Caco-2 (cell line): ENCODE measurements at regions not wholly inside any gene's neighbourhood (a gene's known extent, or its start where the extent isn't known, plus 50 kb on each side); places are given as distances from the start of the nearest gene placed in this dataset.

ENCODE experiments used
- BruUV-seq: library from RNA; stranded (reverse); fragments of 400-500 nt; replicated peaks from 2 replicates; lab custom pipeline; 2021; lab: Mats Ljungman, UMichigan
- CTCF ChIA-PET: fragments of 300-600 bp; sonication (Branson Sonifier 250); formaldehyde crosslinking; loops from one replicate; lab custom pipeline; 2022; ENCODE audit warnings: antibody characterized with exemption; lab: Charles Lee
- POLR2A ChIA-PET: fragments of 300-600 bp; sonication (Branson Sonifier 250); formaldehyde crosslinking; loops from one replicate; lab custom pipeline; 2022; ENCODE audit warnings: antibody characterized with exemption; lab: Charles Lee
- DNase-seq, 2 experiments: peaks; one replicate each; pipeline versions ENCODE4 v3.0.0 to v3.0.0-alpha.2; 2020 to 2022
- H3K27me3 ChIP-seq: replicated peaks from 2 replicates; pipeline ENCODE4 v1.6.0; 2011; ENCODE audit warnings: low read length; ENCODE audit not compliant: control insufficient read depth, insufficient read depth
- H3K36me3 ChIP-seq: 2 replicates; pipeline ENCODE4 v1.5.1; 2011; ENCODE audit warnings: low read length; ENCODE audit not compliant: control insufficient read depth, insufficient read depth
- H3K4me1 ChIP-seq: fragments of 250-450 bp; sonication (Bioruptor Pico); 2 replicates; pipeline ENCODE4 v1.5.1; 2020; ENCODE audit warnings: mild to moderate bottlenecking
- H3K4me3 ChIP-seq: 2 replicates; pipeline ENCODE4 v1.5.1; 2011; ENCODE audit warnings: low read depth, mild to moderate bottlenecking, control low read depth, low read length
- H3K9me3 ChIP-seq: fragments of 250-450 bp; sonication (Bioruptor Pico); 2 replicates; pipeline ENCODE4 v1.5.1; 2020; ENCODE audit warnings: mild to moderate bottlenecking, moderate library complexity
- H3K27ac Mint-ChIP-seq: one replicate; pipeline ENCODE4 v1.8.0; 2022; ENCODE audit warnings: mixed read lengths; ENCODE audit not compliant: unreplicated experiment
- H3K27me3 Mint-ChIP-seq: one replicate; pipeline ENCODE4 v1.8.0; 2022; ENCODE audit warnings: mixed read lengths; ENCODE audit not compliant: insufficient read depth, unreplicated experiment
- H3K36me3 Mint-ChIP-seq: one replicate; pipeline ENCODE4 v1.8.0; 2022; ENCODE audit warnings: mild to moderate bottlenecking, mixed read lengths; ENCODE audit not compliant: insufficient read depth, unreplicated experiment
- H3K4me1 Mint-ChIP-seq: one replicate; pipeline ENCODE4 v1.8.0; 2022; ENCODE audit warnings: low read depth, mixed read lengths; ENCODE audit not compliant: unreplicated experiment
- H3K4me3 Mint-ChIP-seq: one replicate; pipeline ENCODE4 v1.8.0; 2022; ENCODE audit warnings: mild to moderate bottlenecking, moderate library complexity, mixed read lengths; ENCODE audit not compliant: unreplicated experiment
- H3K9me3 Mint-ChIP-seq: one replicate; pipeline ENCODE4 v1.8.0; 2022; ENCODE audit warnings: mixed read lengths; ENCODE audit not compliant: unreplicated experiment
- intact Hi-C: fragments of 100-400 bp; cut with micrococcal nuclease; formaldehyde crosslinking; loops from one replicate; pipeline ENCODE4 v1.10.0; 2022; ENCODE audit not compliant: unreplicated experiment
- TF ChIP-seq, protein P1 (sequence below), 2 experiments: fragments of 200-600 bp in 1 of 2; IDR thresholded peaks; 1 replicate in 1 of 2; 2 replicates in 1 of 2; pipeline versions ENCODE4 v1.5.1 to v1.8.0; 2011 to 2022; ENCODE audit warnings: antibody characterized with exemption in 1 of 2, control low read depth in 1 of 2, inconsistent platforms in 1 of 2, low read depth in 1 of 2, low read length in 1 of 2, mild to moderate bottlenecking in 1 of 2, moderate library complexity in 1 of 2; ENCODE audit not compliant: insufficient read depth in 1 of 2, severe bottlenecking in 1 of 2, unreplicated experiment in 1 of 2

DNA sequence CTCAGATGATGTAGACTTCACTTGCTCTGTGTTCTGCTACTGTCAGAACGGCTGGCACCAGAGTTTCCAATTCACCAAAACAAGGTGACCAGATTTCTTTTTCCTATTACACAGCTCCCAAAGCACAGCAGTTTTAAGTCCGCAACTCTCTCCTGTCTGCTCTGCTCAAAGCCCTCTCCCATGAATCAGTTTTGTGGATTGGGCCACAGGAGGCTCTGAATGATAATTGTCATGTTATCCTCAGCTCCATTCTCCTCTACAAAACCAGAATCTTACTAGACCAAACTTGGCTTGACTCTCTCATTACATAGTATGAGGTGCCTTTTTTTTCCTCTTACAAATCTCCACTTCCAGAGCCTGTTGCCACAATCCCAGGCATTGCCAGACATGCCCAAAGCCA lies 223.5 kb downstream of the SNX13 start:
- no TSS peak for BruUV-seq
- ChIA-PET POLR2A (no interaction called here), CTCF (no interaction called here)
- no peak overlapping the region for H3K4me3 ChIP-seq
- no peaks in the 10 kb centered on the region for H3K36me3 ChIP-seq
- no peaks in the 10 kb centered on the region for H3K4me1 ChIP-seq
- H3K4me3 Mint-ChIP-seq: no peak overlapping the region
- H3K27ac Mint-ChIP-seq: no peak overlapping the region
- intact Hi-C loops: no loop called here
- no peaks in the 10 kb centered on the region for H3K9me3 ChIP-seq
- DNase-seq: no peak
- H3K9me3 Mint-ChIP-seq: no peaks in the 10 kb centered on the region
- H3K27me3 Mint-ChIP-seq: no peaks in the 10 kb centered on the region
- no peaks in the 10 kb centered on the region for H3K36me3 Mint-ChIP-seq
- no peaks in the 10 kb centered on the region for H3K27me3 ChIP-seq
- no peaks in the 10 kb centered on the region for H3K4me1 Mint-ChIP-seq
- TF ChIP-seq, protein P1, sequence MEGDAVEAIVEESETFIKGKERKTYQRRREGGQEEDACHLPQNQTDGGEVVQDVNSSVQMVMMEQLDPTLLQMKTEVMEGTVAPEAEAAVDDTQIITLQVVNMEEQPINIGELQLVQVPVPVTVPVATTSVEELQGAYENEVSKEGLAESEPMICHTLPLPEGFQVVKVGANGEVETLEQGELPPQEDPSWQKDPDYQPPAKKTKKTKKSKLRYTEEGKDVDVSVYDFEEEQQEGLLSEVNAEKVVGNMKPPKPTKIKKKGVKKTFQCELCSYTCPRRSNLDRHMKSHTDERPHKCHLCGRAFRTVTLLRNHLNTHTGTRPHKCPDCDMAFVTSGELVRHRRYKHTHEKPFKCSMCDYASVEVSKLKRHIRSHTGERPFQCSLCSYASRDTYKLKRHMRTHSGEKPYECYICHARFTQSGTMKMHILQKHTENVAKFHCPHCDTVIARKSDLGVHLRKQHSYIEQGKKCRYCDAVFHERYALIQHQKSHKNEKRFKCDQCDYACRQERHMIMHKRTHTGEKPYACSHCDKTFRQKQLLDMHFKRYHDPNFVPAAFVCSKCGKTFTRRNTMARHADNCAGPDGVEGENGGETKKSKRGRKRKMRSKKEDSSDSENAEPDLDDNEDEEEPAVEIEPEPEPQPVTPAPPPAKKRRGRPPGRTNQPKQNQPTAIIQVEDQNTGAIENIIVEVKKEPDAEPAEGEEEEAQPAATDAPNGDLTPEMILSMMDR (IDR thresholded peaks at IDR 0.05; ENCODE audit: insufficient read depth in 1 of 2, low read depth in 1 of 2, low read length in 1 of 2, severe bottlenecking in 1 of 2, unreplicated experiment in 1 of 2): no peak

DNA sequence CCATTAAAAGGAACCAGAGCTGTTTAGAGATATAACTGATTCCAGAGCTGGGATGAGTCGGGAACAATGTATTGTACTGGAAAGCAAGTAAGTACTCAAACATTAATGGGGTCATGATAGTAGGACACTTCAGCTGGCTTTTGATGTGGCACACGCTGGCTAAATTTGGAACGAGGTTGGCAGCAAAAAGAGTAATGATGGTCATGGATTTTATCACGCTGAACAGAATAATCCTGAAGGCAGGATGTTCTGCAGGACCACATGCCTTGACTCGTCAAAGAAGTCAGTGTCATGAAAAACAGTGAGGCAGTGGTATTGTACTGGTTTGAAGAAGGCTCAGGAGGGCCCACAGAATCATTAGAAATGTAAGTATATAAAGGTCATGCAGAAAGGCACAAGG lies 220.3 kb downstream of the SNX13 start:
- H3K27ac Mint-ChIP-seq: no peak overlapping the region
- Histone ChIP-seq H3K9me3 (no peaks in the 10 kb centered on the region), H3K27me3 (no peaks in the 10 kb centered on the region), H3K4me1 (no peaks in the 10 kb centered on the region), H3K36me3 (no peaks in the 10 kb centered on the region), H3K4me3 (no peak overlapping the region)
- no peak for DNase-seq
- H3K36me3 Mint-ChIP-seq: no peaks in the 10 kb centered on the region
- CTCF ChIA-PET: no interaction called here
- H3K9me3 Mint-ChIP-seq: no peaks in the 10 kb centered on the region
- TF ChIP-seq, protein P1 (IDR thresholded peaks at IDR 0.05; ENCODE audit: insufficient read depth in 1 of 2, low read depth in 1 of 2, low read length in 1 of 2, severe bottlenecking in 1 of 2, unreplicated experiment in 1 of 2): no peak
- POLR2A ChIA-PET: no interaction called here
- no TSS peak for BruUV-seq
- H3K4me3 Mint-ChIP-seq: no peak overlapping the region
- intact Hi-C loops: no loop called here
- no peaks in the 10 kb centered on the region for H3K4me1 Mint-ChIP-seq
- H3K27me3 Mint-ChIP-seq: no peaks in the 10 kb centered on the region

DNA sequence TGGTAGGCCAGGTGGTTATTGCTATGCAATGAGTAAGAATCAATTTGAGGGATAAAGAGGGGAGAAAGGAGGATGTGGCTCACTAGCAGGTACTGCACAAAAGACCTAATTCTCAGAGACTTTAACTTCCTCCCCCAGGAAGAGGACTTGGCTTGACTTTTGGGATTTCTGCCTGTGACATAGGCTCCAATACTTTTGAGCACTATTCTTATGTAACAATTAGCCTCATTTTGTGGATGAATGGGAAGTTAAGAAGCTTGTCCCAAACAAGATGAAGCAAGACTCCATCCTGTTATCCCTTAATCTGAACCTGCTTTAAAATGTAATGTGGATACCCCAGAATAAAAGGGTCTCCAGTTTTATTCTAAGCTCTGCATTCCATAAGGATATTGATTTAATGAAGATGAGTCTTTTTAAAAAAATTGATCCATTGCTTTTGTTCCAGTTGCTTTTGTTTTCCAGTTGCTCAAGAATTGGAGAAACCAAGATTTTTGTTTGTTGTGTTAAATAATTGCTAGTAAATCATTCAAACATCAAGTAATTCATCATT lies 218.5 kb downstream of the SNX13 start:
- Histone ChIP-seq H3K36me3 (no peaks in the 10 kb centered on the region), H3K9me3 (no peaks in the 10 kb centered on the region), H3K4me1 (no peaks in the 10 kb centered on the region), H3K27me3 (no peaks in the 10 kb centered on the region), H3K4me3 (no peak overlapping the region)
- Mint-ChIP-seq H3K9me3 (no peaks in the 10 kb centered on the region), H3K27ac (no peak overlapping the region), H3K4me3 (no peak overlapping the region), H3K36me3 (no peaks in the 10 kb centered on the region), H3K4me1 (no peaks in the 10 kb centered on the region), H3K27me3 (peaks cover 5% of the 10 kb centered on the region)
- CTCF ChIA-PET: no interaction called here
- TF ChIP-seq, protein P1 (IDR thresholded peaks at IDR 0.05; ENCODE audit: insufficient read depth in 1 of 2, low read depth in 1 of 2, low read length in 1 of 2, severe bottlenecking in 1 of 2, unreplicated experiment in 1 of 2): no peak
- POLR2A ChIA-PET: no interaction called here
- no peak for DNase-seq
- intact Hi-C loops: no loop called here
- BruUV-seq: no TSS peak
